SKM-1 (cell line): ENCODE measurements at regions not wholly inside any gene's neighbourhood (a gene's known extent, or its start where the extent isn't known, plus 50 kb on each side); places are given as distances from the start of the nearest gene placed in this dataset.

ENCODE experiments used
- DNase-seq: peaks from one replicate; lab custom pipeline; 2025; ENCODE audit not compliant: unreplicated experiment; lab: John Stamatoyannopoulos, UW

DNA sequence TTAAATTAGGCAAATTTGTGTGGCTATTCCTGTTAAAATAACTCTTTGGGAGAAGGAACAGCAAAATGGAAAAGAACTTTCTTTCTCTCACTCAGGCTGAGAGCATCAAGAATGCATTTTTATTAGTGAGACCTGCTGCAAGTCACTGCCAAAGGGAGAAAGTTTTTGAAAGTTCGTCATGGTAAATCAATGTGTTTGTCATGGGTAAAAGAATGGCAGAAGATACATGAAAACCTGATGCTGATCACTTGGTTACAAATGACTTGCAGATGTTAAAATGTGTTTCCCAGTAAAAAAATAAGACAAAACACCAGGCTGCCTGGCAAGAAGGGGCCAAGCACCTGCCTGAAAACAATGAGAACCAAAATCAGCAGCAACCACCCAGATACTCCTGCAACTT lies 484.7 kb upstream of the NRP1 start:
- DNase-seq = no peak

DNA sequence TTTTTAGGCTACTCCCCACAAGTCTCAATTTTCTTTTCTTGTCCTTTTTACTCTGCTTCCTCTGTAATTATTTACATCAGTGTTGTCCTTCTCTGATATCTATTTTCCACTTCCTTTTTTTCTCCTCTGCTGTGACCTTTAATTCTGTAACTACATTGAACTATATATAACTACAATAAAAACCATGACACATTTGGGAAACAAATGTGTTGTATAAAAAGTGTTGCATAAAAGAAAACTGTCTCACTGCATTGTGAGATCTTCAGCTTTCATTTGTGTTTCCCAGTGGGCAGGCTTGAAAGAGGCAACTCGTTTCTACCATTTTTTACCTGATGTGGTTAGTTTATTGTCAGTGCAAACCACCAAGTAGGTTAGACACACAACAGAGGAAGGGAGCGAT lies 483.9 kb upstream of the NRP1 start:
- no peak for DNase-seq

DNA sequence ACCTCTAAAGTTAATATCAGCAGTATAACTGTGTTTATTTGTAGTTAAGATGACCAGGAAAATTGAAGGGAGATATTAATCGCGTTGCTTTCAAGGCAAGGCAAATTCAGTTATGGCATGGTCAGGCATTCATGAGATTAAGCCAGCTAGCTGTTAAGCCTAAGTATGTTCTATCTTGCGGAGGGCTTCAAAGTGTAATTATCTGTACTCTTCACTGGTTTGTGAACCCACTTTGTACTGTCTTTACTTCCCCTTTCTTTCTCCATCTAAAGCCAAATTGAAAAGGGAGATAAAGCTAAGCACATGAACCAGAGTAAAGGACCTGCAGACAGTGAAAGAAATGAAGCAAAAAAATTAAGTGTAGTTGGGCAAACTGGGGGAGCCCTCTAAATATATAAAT lies 483.1 kb upstream of the NRP1 start:
- DNase-seq = no peak

DNA sequence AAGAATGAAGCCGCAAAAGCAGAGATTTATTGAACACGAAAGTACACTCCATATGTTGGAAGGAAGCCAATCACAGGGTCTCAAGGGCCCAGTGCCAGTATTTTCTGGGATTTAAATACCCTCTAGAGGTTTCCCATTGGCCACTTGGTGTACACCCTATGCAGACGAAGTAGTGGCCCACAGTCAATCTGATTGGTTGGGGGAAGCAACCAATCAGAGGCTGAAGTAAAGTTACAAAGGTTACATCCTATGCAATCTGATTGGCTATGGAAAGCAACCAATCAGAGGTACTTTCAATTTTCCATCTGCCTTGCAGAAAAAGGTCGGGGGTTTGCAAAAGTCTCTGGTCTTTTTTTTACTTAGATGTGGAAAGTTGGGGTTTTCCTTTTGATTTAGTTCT lies 481.3 kb upstream of the NRP1 start:
- DNase-seq = no peak

DNA sequence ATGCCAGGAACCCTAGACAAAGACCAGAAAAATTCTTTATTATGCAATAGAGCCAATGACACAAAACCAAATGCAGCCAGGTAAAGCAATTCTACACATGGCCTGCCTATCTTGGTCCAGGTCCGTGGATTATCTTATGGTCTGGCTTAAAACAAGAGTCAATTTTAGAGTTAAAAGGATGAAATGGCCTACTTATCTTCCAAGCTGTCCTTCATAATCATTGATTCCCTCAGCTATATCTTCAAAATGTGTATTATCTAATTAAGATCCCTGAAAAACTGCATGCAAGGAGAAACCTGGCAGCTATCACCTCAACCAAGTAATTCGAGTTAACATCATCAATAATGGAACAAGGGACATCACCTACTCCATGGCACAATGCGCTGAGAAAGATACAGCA lies 479.4 kb upstream of the NRP1 start:
- no peak for DNase-seq

DNA sequence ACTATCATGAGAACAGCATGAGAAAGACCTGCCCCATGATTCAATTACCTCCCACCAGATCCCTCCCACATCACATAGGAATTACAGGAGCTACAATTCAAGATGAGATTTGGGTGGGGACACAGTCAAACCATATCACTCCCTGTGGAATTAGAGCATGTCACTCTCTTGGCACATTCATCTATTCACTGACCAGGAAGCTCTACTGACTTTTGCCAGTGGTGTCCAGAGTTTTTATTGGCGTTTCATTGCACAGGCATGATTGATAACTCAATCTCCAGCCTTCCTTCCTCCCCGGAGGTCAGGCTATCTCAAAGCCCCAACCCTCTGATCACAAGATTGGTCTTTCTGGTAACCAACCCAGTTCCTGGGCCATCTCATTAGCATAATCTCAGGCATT lies 478.9 kb upstream of the NRP1 start:
- DNase-seq = no peak

DNA sequence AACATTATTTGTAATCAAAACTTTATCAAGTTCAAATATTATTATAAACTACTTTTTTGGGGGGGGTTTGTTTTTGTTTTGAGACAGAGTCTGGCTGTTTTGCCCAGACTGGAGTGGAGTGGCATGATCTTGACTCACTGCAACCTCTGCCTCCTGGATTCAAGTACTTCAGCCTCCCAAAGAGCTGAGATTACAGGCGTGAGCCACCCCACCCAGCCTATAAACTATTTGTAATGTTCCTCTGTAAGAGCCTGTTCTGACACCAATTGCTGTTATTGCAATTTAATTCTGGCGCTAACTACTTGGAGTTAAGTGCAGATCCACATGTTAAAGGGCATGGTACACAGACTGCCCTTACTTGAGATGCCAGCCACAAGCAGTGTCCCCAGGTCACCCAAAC lies 478.1 kb upstream of the NRP1 start:
- DNase-seq = no peak

DNA sequence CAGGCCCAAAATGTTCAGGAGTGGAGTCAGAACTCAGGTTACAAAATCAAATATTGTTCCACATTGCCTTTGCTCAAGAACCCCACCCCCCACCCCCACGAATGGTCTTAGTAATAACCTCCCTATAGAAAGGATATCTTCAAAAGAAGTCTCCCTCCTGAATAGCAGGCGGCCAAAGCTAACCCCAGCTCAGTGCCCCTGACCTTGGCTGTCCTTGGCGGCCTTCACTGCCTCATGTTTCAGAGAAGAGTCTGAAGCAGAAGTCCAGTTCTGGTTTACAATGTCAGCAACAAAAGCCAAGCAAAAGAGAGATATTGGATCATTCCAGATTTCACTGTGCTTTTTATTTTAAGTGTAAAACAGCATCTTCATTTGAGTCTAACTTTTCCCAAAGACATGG lies 476.5 kb upstream of the NRP1 start:
- no peak for DNase-seq

DNA sequence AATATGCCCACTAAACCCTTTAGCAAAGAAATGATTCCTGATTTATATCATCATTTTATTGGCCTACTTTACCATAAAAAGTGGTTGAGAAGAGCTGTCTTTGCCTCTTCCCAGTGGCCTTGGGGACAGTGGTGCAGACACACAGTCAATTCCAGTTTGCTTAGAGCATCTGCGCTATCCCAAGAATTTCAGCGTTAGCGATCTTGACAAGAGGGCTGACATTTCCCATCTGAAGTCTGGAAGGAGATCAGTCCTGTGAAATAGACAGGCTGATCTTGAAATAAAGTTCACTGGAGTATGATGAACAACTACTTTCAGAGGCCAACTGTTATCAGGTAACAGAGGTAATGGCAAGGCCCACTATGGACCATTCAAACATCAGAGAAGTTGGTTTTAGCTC lies 475.3 kb upstream of the NRP1 start:
- DNase-seq = no peak

DNA sequence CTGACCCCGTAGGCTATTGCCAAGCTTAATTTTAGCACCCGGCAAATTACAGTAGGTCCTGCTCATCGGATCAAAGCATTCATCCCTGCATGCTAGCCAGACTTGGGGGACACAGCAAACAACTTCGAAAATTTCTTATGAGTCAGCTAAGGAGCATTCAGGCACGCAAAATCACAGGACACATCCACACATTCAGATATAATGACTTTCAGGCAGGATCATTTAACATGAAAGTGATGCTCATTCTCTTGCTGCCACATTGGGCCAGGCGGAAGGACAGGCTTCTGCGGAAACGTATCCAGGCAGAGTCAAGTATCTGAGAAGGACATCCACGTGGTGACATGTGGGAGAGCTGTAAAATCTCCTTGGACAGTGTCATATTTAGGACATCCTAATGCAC lies 474.0 kb upstream of the NRP1 start:
- DNase-seq = no peak

DNA sequence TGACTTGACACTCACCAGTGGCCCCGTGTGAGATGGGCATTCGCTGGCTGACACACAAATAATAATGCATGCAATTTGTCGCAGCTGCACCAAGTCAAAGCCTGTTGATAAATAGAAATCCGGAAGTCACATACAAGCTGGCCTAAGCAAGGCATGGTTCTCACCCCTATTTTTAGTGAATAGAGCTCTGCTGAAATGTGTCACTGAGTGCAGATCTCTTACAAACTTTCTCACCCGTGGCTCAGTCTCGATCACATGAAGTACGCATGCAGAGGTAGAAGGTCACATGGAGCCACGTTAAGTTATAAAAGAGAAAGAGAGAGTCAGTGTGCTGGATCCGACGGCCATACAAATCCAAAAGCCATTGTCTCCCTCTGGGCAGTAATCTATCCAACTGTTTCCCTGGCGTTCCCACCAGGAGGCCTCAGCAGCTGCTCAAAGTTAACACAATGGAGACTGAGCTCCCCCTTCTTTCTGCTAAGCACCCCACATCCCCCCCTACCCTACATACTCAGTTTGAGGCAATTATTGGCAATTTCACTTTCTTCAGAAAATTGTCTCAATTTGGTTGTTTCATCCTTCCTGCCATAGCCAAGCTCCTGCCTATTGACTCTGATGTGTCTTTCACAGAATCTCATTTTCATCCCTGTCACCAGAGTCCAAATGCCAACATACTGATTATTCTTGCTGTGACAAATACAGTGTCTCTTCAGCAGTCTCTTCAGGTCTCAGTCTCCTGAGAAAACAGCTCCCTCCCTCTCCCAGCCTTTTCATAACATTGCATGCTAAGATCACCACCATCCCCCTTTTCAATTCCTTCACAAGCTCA lies 473.3 kb upstream of the NRP1 start:
- no peak for DNase-seq

DNA sequence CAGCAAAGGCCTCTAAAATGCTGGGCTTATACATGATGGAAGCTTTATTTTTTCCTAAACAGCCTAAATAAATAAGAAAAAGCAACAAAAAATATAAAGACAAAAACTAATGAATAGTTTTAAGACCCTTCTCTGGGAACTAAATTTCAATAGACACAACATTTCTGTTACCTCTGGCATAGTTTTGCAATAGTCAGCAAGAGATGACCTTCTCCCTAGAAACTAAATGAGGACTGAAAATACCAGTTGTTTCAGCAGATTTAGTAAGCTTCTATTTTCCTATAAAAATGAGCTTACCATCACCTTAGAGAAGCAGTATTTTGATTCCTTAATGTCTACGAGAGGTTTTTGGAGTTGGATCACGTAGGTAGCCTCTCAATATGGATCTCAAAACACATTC lies 471.4 kb upstream of the NRP1 start:
- DNase-seq = no peak

DNA sequence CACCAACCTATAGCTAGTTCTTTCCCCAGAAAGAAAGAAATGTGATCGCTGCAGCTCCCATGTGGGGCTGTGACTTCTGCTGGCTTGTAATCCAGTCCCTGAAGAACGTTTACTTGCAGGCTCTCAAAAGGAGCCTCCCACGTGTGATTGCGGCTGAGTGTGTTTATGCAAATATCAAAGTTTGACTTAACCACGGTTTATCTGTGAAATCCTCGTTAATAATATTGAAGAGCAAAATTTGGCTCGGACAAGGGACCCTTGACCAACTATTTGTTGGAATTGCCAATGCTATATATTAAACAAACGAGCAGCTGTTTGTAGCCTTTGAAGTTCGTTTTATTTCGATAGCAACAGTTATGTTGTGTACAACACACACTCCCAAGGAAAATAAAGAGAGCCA lies 470.1 kb upstream of the NRP1 start:
- DNase-seq = no peak

DNA sequence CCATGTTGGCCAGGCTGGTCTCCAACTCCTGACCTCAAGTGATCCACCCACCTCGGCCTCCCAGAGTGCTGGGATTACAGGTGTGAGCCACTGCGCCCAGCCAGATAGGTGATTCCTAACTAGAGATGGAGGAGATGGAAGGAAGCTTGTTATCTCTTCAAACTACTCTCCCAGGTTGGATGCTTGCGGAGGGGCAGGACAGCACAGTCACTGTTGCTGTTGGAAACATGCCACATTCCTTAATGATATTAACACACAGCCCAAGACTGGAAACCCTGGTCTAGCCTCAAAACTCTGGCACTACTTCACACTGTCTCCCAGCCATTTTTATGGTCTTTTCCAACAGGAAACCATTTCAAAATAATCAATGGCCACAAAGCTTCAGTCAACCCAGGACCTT lies 468.8 kb upstream of the NRP1 start:
- DNase-seq = no peak

DNA sequence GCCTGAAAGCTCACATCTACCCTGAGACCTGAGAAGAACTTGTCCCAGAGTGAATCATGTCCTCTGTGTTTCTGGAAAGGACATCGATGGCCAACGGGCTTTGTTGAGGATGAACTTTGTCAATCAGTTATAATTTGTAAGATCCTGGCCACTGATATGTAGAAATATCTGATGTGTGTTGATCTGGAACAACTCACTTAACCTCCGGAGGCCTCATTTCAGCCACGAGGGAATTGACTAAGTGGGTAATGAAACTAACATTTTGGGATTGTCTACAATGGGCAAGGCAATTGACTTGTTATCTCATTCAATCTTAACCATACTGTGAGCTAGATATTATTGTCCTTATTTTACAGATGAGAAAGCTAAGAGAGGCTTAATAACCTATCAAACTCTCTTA lies 468.1 kb upstream of the NRP1 start:
- DNase-seq = no peak

DNA sequence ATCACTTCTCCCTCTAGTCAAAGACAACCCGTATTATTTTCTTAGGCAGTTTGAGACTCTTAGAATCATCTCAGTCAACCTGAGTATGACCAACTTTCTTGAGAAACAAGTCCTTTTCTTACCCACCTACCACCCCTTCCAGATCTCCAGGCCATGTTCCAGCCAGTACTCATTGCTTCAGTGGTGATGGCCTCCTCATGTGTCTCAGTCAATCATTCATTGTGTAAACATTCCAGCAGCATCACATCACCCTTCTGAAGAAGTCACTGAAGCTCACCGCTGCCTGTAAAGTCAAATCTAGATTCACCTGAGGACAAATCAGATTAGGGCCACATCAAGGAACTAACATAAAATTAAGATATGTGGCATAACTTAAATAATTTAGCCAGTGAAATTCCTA lies 467.2 kb upstream of the NRP1 start:
- DNase-seq = no peak

DNA sequence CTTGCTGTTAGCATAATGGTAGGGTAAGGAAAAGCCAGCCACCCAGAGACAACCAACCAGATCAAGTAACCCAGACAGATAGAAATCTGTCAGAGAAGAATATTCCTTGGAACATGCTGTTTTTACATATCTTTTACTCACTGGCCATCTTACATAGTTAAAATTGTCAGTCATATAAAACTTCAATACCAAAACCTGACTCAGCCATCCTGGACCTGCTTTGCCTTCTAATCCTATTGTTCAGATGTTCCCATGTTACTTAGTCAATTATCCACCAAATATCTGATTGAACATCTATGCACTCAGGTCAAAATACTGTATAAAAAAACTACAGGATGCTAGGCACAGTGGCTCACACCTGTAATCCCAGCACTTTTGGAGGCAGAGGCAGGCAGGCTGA lies 466.5 kb upstream of the NRP1 start:
- no peak for DNase-seq

DNA sequence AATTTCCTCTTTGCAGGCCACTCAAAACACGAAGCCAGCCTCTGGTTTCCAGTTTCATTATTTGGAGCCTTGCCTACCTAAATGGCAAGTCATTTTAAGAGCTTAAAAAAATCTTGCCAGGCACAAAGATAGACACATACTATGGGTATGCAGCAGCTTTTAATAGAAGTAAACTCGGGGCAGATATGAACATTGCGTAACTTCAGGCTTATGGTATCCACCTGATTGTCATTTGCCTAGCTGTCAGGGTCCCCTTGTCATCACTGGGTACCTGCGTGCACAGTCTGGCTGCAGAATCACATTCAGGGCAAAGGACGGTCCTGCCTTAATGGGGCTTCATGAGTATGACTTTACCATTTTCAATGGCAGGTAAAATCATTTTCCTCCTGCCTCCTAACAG lies 466.1 kb upstream of the NRP1 start:
- DNase-seq = no peak

DNA sequence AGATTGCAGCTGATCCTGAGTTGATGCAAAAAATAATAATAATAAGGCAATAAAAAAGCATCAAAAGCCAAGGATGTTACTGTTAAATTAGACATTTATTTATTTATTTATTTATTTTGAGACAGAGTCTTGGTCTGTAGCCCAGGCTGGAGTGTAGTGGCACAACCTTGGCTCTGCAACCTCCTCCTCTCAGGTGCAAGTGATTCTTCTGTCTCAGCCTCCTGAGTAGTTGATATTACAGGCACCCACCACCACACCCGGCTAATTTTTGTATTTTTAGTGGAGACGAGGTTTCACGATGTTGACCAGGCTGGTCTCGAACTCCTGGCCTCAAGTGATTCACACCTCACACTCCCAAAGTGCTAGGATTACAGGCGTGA lies 465.5 kb upstream of the NRP1 start:
- no peak for DNase-seq

DNA sequence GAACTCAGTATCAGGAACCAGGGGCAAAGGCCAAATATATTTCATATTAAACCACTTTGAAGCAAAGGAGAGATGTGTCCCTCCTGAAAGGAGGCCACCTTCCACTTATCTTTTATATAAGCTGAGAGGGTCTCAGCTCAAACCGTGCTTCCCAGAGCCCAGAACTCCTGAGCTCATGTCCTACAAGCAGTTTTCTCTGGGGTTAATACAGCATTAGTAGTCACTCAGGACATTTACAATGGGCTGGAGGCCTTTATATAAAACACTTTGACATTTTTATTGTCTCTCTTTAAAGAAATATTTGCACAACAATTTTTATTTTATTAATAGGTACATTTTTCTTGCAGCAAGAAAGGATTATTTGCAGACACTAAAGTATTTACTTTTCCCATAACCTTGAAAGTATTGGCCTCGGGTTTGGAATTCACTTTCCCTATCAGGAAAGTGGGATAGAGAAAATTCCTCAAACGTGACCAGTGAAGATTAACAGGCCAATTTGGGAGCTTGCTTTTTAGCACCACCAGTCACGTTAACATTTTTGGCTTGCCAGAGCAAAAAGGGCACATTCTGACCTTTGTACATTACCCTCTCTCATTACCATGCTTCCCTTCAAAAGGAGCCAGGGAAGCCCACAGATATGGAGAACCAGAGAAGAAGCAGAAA lies 464.9 kb upstream of the NRP1 start:
- DNase-seq = no peak

DNA sequence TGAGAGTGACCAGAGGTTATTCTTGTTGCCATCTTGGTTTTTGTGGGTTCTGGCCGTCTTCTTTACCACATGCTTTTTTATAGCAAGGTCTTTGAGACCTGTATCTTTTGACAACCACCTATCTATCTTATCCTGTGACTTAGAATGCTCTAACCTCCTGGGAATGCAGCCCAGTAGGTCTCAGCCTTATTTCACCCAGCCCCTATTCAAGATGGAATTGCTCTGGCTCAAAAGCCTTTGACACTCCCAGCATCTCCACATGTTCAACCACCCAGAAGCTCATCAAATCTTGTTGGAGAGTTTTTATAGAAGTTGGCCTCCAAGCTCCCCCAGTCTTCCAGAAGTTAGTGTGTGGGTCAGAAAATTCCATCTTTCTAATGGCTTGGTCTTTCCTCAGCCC lies 464.3 kb upstream of the NRP1 start:
- no peak for DNase-seq

DNA sequence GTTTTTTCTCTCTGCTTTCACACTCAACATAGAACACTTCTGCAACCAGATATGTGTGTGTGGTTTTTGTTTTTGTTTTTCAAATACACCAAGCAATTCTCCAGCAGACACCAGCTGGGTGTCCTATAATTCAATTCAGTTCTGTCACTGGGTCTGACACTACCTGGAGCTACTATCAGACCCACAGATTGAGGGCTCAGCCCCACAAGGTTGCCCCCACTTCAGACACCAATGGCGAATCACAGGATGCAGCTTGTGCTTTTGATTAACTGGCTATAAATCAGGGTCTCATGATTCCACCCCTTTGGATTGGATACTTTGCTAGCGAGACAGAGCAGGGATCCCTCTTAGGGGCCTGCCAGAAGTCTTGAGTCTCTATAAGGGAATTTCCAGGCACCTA lies 462.2 kb upstream of the NRP1 start:
- DNase-seq = no peak

DNA sequence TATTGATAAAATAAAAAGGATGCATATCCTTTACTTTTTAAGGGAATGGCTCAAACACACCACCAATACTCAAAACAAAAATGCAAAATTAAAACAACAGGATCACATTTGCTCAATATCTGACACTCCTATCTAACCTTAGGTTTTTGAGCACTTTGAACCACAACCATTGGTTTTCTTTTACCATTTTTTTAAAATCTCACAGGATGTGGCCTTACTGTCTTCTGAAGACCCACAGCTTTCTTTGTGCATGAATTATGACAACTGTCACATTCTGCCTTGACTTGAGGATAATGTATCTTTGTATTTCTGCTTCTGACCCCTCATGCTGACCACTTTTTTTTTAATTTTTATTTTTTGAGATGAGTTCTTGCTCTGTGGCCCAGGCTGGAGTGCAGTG lies 461.1 kb upstream of the NRP1 start:
- DNase-seq = no peak
